HepG2 (cell line): ENCODE measurements at regions not wholly inside any gene's neighbourhood (a gene's known extent, or its start where the extent isn't known, plus 50 kb on each side); places are given as distances from the start of the nearest gene placed in this dataset.

Experiments used
- BRD4 ChIP-seq: sonication (generic); formaldehyde crosslinking; IDR thresholded peaks from 2 replicates; pipeline ENCODE4 v1.4.0; 2020; ENCODE audit warnings: missing genetic modification reagents
- CAMTA2 ChIP-seq: sonication (generic); formaldehyde crosslinking; IDR thresholded peaks from 2 replicates; pipeline ENCODE4 v1.4.0; 2020; ENCODE audit warnings: mild to moderate bottlenecking, missing genetic modification reagents, borderline replicate concordance
- CBX2 ChIP-seq, 2 experiments: fragments of 200-600 bp in 1 of 2; sonication (generic); formaldehyde crosslinking in 1 of 2; IDR thresholded peaks; 2 replicates each; pipeline versions ENCODE4 v1.7.0 to v1.8.1; 2018 to 2022; ENCODE audit warnings: low read depth in 2 of 2, low read length in 1 of 2, mild to moderate bottlenecking in 1 of 2, missing genetic modification reagents in 1 of 2
- EP300 ChIP-seq, 3 experiments: sonication (generic) in 1 of 3; formaldehyde crosslinking in 1 of 3; IDR thresholded peaks; 2 replicates each; pipeline versions ENCODE4 v1.5.1 to v1.6.1; 2011 to 2020; ENCODE audit warnings: low read depth in 2 of 3, low read length in 2 of 3, borderline replicate concordance in 1 of 3, improper control_type of control experiment in 1 of 3, mild to moderate bottlenecking in 1 of 3, missing genetic modification reagents in 1 of 3, moderate library complexity in 1 of 3
- KDM4B ChIP-seq: sonication (generic); formaldehyde crosslinking; IDR thresholded peaks from 2 replicates; pipeline ENCODE4 v1.4.0; 2020; ENCODE audit warnings: missing genetic modification reagents
- KLF15 ChIP-seq: sonication (generic); formaldehyde crosslinking; IDR thresholded peaks from 2 replicates; pipeline ENCODE4 v1.8.1; 2023; ENCODE audit warnings: borderline replicate concordance, mild to moderate bottlenecking, inconsistent platforms, missing genetic modification reagents, mixed read lengths
- MAFG ChIP-seq: sonication (generic); formaldehyde crosslinking; IDR thresholded peaks from 2 replicates; pipeline ENCODE4 v1.5.1; 2020; ENCODE audit warnings: mild to moderate bottlenecking, missing genetic modification reagents
- NONO ChIP-seq, 2 experiments: fragments of 450-650 bp in 1 of 2; sonication (generic) in 1 of 2; formaldehyde crosslinking in 1 of 2; IDR thresholded peaks in 1 of 2; conservative IDR thresholded peaks in 1 of 2; 2 replicates each; pipeline versions ENCODE4 v1.6.1 to v1.8.0; 2017 to 2022; ENCODE audit warnings: mild to moderate bottlenecking in 1 of 2, missing genetic modification reagents in 1 of 2, moderate library complexity in 1 of 2
- NR2F2 ChIP-seq: IDR thresholded peaks from 2 replicates; pipeline ENCODE4 v1.6.1; 2012; ENCODE audit warnings: low read depth, inconsistent platforms, borderline replicate concordance
- ZKSCAN5 ChIP-seq: sonication (generic); formaldehyde crosslinking; IDR thresholded peaks from 2 replicates; pipeline ENCODE4 v1.5.1; 2020; ENCODE audit warnings: mild to moderate bottlenecking, missing genetic modification reagents
- ZNF547 ChIP-seq: sonication (generic); formaldehyde crosslinking; IDR thresholded peaks from 2 replicates; pipeline ENCODE4 v1.5.1; 2020; ENCODE audit warnings: mild to moderate bottlenecking, missing genetic modification reagents
- TF ChIP-seq, protein P1 (sequence below): IDR thresholded peaks from 2 replicates; pipeline ENCODE4 v1.6.1; 2016; ENCODE audit warnings: low read depth, missing genetic modification reagents, missing compliant biosample characterization
- TF ChIP-seq, protein P2 (sequence below): IDR thresholded peaks from 2 replicates; pipeline ENCODE4 v1.6.1; 2016; ENCODE audit warnings: missing genetic modification reagents, missing compliant biosample characterization
- TF ChIP-seq, protein P3 (sequence below): sonication (generic); formaldehyde crosslinking; IDR thresholded peaks from 2 replicates; pipeline ENCODE4 v1.5.1; 2020; ENCODE audit warnings: mild to moderate bottlenecking, missing genetic modification reagents, borderline replicate concordance

DNA sequence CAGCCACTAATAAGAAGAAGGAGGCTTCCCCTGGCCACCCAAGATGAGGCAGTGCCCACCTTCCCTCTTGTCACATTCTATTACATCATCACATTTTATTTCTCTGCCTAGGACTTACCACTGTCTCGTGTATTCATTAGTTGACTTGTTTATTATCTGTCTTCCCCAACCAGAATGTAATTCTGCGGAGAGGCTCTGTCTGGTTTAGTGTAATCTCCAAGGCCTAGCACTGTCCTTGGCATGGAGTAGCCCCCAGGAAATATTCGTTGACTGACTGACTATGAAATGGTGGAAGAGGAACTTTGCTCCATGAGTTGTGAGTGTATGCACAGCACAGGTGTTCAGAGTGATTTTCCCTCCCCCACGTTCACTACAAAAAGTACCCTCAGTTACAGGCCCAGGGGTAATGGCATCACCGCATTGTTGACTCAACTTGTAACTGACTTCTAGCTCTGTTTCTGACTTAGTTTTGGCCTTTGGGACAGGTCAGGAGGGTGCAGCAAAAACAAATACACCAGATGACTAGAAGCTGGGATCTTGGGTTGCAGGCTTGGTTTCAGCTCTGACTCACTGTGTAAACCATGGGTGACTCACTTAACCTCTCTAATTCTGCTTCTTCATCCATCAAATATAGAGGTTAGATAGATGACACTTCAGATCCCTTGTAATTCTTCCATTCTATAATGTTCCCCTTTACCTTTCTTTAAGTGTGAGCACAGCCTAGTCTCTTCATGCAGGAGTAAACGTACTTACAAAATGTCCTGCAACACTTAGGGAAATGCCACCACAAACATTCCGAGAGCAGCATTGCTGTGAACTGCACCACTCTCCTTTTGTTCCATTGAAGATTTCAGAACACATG is 229.7 kb downstream of the KCNRG start (continued):
- TF ChIP-seq, protein P1, sequence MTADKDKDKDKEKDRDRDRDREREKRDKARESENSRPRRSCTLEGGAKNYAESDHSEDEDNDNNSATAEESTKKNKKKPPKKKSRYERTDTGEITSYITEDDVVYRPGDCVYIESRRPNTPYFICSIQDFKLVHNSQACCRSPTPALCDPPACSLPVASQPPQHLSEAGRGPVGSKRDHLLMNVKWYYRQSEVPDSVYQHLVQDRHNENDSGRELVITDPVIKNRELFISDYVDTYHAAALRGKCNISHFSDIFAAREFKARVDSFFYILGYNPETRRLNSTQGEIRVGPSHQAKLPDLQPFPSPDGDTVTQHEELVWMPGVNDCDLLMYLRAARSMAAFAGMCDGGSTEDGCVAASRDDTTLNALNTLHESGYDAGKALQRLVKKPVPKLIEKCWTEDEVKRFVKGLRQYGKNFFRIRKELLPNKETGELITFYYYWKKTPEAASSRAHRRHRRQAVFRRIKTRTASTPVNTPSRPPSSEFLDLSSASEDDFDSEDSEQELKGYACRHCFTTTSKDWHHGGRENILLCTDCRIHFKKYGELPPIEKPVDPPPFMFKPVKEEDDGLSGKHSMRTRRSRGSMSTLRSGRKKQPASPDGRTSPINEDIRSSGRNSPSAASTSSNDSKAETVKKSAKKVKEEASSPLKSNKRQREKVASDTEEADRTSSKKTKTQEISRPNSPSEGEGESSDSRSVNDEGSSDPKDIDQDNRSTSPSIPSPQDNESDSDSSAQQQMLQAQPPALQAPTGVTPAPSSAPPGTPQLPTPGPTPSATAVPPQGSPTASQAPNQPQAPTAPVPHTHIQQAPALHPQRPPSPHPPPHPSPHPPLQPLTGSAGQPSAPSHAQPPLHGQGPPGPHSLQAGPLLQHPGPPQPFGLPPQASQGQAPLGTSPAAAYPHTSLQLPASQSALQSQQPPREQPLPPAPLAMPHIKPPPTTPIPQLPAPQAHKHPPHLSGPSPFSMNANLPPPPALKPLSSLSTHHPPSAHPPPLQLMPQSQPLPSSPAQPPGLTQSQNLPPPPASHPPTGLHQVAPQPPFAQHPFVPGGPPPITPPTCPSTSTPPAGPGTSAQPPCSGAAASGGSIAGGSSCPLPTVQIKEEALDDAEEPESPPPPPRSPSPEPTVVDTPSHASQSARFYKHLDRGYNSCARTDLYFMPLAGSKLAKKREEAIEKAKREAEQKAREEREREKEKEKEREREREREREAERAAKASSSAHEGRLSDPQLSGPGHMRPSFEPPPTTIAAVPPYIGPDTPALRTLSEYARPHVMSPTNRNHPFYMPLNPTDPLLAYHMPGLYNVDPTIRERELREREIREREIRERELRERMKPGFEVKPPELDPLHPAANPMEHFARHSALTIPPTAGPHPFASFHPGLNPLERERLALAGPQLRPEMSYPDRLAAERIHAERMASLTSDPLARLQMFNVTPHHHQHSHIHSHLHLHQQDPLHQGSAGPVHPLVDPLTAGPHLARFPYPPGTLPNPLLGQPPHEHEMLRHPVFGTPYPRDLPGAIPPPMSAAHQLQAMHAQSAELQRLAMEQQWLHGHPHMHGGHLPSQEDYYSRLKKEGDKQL (CRISPR knock-in tag): peak; percentile 94
- peak; percentile 63 for TF ChIP-seq ZNF547
- peak; percentile 96 for TF ChIP-seq NR2F2
- no peak for TF ChIP-seq NONO (IDR thresholded peaks at IDR 0.05)
- peak; percentile 91 for TF ChIP-seq NONO (CRISPR knock-in tag; conservative IDR thresholded peaks at IDR 0.05)
- TF ChIP-seq, protein P2, sequence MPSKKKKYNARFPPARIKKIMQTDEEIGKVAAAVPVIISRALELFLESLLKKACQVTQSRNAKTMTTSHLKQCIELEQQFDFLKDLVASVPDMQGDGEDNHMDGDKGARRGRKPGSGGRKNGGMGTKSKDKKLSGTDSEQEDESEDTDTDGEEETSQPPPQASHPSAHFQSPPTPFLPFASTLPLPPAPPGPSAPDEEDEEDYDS (CRISPR knock-in tag): peak; percentile 64
- TF ChIP-seq, protein P3, sequence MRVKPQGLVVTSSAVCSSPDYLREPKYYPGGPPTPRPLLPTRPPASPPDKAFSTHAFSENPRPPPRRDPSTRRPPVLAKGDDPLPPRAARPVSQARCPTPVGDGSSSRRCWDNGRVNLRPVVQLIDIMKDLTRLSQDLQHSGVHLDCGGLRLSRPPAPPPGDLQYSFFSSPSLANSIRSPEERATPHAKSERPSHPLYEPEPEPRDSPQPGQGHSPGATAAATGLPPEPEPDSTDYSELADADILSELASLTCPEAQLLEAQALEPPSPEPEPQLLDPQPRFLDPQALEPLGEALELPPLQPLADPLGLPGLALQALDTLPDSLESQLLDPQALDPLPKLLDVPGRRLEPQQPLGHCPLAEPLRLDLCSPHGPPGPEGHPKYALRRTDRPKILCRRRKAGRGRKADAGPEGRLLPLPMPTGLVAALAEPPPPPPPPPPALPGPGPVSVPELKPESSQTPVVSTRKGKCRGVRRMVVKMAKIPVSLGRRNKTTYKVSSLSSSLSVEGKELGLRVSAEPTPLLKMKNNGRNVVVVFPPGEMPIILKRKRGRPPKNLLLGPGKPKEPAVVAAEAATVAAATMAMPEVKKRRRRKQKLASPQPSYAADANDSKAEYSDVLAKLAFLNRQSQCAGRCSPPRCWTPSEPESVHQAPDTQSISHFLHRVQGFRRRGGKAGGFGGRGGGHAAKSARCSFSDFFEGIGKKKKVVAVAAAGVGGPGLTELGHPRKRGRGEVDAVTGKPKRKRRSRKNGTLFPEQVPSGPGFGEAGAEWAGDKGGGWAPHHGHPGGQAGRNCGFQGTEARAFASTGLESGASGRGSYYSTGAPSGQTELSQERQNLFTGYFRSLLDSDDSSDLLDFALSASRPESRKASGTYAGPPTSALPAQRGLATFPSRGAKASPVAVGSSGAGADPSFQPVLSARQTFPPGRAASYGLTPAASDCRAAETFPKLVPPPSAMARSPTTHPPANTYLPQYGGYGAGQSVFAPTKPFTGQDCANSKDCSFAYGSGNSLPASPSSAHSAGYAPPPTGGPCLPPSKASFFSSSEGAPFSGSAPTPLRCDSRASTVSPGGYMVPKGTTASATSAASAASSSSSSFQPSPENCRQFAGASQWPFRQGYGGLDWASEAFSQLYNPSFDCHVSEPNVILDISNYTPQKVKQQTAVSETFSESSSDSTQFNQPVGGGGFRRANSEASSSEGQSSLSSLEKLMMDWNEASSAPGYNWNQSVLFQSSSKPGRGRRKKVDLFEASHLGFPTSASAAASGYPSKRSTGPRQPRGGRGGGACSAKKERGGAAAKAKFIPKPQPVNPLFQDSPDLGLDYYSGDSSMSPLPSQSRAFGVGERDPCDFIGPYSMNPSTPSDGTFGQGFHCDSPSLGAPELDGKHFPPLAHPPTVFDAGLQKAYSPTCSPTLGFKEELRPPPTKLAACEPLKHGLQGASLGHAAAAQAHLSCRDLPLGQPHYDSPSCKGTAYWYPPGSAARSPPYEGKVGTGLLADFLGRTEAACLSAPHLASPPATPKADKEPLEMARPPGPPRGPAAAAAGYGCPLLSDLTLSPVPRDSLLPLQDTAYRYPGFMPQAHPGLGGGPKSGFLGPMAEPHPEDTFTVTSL: peak; percentile 99
- no peak for TF ChIP-seq ZKSCAN5 (CRISPR knock-in tag)
- TF ChIP-seq KDM4B (CRISPR knock-in tag): peak; percentile 87
- no peak for TF ChIP-seq CBX2 (IDR thresholded peaks at IDR 0.05; ENCODE audit: low read depth, low read length)
- TF ChIP-seq CBX2 (CRISPR knock-in tag; IDR thresholded peaks at IDR 0.05; ENCODE audit: low read depth): no peak
- no peak for TF ChIP-seq KLF15 (CRISPR knock-in tag)
- 0 out of 2 replicates have a peak, but pooled peaks have one; percentile 39 for TF ChIP-seq BRD4 (CRISPR knock-in tag)
- TF ChIP-seq CAMTA2 (CRISPR knock-in tag): no peak
- no peak for TF ChIP-seq MAFG (CRISPR knock-in tag)
- TF ChIP-seq EP300 (IDR thresholded peaks at IDR 0.05; ENCODE audit: low read depth in 2 of 2, low read length in 2 of 2): peak; percentile 72 to 95; a peak in 3 of 4 replicates
- TF ChIP-seq EP300 (CRISPR knock-in tag; IDR thresholded peaks at IDR 0.05; ENCODE audit: borderline replicate concordance): peak; percentile 93
